ENCODE measurements at regions not wholly inside any gene's neighbourhood (a gene's known extent, or its start where the extent isn't known, plus 50 kb on each side); places are given as distances from the start of the nearest gene placed in this dataset.
"Not testable (repeated sequence)": the region's sequence is repeated elsewhere in the genome, so short reads cannot be mapped to it uniquely, and the experiment has no call there.

DNA sequence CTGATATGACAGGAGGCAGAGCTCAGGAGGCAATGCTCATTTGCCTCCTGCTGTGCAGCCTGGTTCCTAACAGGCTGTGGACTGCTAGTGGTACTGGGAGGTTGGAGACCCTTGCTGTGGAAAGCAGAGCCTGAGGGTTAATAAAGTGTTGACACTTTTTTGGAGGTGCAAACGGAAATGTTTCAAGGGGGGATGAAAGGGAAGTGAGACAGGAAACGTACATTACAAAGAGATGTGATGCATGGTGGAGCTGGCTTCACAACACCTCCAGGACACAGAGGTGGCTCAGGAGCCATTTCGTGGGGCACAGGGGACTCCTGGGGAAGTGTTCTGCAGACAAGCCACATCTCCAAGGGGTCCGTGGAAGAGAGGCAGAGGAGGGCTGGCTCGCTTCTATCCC is 137.6 kb upstream of the SVIL start:
- no peaks in the 10 kb centered on the region for H3K36me3 ChIP-seq (ENCODE audit: control insufficient read depth, insufficient read depth, low read length)
- WGBS, 2 experiments (ENCODE audit: insufficient coverage in 2 of 2) = 90 to 92% methylated on average over 3 of the region's 5 CpGs
- H3K9me3 ChIP-seq (ENCODE audit: control insufficient read depth, low read length) = no peaks in the 10 kb centered on the region
- H3K4me1 ChIP-seq (ENCODE audit: control insufficient read depth, insufficient read depth, low read length, poor library complexity, severe bottlenecking) = no peaks in the 10 kb centered on the region
- H3K4me3 ChIP-seq (ENCODE audit: extremely low read depth, insufficient read depth, low read length, poor library complexity, severe bottlenecking) = no peak overlapping the region
- H3K27ac ChIP-seq (ENCODE audit: low read depth, low read length, severe bottlenecking) = no peak overlapping the region

DNA sequence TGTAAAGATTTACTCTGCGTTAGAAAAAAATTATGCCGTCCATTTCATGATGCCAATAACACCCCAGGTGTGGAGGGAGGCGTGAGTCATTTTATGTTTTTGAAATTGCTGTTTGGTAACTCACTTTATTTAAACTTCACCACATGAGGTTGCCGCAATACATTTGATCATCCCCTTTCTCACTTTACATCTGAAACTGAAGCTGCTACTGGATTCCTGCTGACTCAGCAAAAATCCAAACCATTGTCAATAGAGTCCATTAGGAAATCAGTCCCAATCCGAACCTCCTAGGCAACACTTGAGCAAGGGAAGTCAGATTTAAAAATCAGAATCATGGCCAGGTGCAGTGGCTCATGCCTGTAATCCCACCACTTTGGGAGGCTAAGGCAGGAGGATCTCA is 136.6 kb upstream of the SVIL start:
- H3K4me3 ChIP-seq (ENCODE audit: extremely low read depth, insufficient read depth, low read length, poor library complexity, severe bottlenecking) = no peak overlapping the region
- H3K9me3 ChIP-seq (ENCODE audit: control insufficient read depth, low read length) = no peaks in the 10 kb centered on the region
- H3K27ac ChIP-seq (ENCODE audit: low read depth, low read length, severe bottlenecking) = no peak overlapping the region
- H3K4me1 ChIP-seq (ENCODE audit: control insufficient read depth, insufficient read depth, low read length, poor library complexity, severe bottlenecking) = no peaks in the 10 kb centered on the region
- no peaks in the 10 kb centered on the region for H3K36me3 ChIP-seq (ENCODE audit: control insufficient read depth, insufficient read depth, low read length)
- 89 to 100% methylated on average over 2 to 3 of the region's 5 CpGs for WGBS, 2 experiments (ENCODE audit: insufficient coverage in 2 of 2)

DNA sequence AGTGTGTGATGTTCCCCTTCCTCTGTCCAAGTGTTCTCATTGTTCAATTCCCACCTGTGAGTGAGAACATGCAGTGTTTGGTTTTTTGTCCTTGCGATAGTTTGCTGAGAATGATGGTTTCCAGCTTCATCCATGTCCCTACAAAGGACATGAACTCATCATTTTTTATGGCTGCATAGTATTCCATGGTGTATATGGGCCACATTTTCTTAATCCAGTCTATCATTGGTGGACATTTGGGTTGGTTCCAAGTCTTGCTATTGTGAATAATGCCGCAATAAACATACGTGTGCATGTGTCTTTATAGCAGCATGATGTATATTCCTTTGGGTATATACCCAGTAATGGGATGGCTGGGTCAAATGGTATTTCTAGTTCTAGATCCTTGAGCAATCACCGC is 134.5 kb upstream of the SVIL start:
- WGBS, 2 experiments (ENCODE audit: insufficient coverage in 2 of 2) = 88 to 100% methylated on average over 1 to 2 of the region's 4 CpGs
- H3K27ac ChIP-seq (ENCODE audit: low read depth, low read length, severe bottlenecking); H3K36me3 ChIP-seq (ENCODE audit: control insufficient read depth, insufficient read depth, low read length): not testable (repeated sequence)

DNA sequence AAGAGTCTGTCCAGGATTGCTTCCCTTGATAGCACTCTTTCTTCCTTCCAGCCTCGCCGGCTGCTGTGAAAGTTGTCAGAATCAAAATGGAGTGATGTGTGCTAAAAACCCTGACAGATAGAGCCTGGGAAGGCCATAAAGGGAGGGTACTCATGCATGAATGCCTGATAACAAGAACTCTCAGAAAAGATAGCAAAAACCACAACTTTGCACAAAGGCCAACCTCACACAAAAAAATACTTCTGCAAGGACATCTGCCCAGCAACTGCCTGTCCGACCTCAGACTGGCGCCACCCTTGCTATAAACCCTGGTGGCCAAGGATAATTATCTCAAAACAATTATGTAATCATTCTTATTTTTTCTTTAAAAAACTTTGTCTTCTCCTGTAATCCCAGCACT is 133.2 kb upstream of the SVIL start:
- no peak overlapping the region for H3K4me3 ChIP-seq (ENCODE audit: extremely low read depth, insufficient read depth, low read length, poor library complexity, severe bottlenecking)
- H3K4me1 ChIP-seq (ENCODE audit: control insufficient read depth, insufficient read depth, low read length, poor library complexity, severe bottlenecking) = no peaks in the 10 kb centered on the region
- H3K9me3 ChIP-seq (ENCODE audit: control insufficient read depth, low read length) = no peaks in the 10 kb centered on the region
- no peak overlapping the region for H3K27ac ChIP-seq (ENCODE audit: low read depth, low read length, severe bottlenecking)
- 92% methylated on average over 2 of the region's 4 CpGs; no CpG with 5 or more reads in 1 of the 2 experiments for WGBS, 2 experiments (ENCODE audit: insufficient coverage in 2 of 2)
- H3K36me3 ChIP-seq (ENCODE audit: control insufficient read depth, insufficient read depth, low read length) = no peaks in the 10 kb centered on the region

More for the DNA sequence above, 134.5 kb upstream of the SVIL start:
- H3K4me3 ChIP-seq (ENCODE audit: extremely low read depth, insufficient read depth, low read length, poor library complexity, severe bottlenecking); H3K9me3 ChIP-seq (ENCODE audit: control insufficient read depth, low read length); H3K4me1 ChIP-seq (ENCODE audit: control insufficient read depth, insufficient read depth, low read length, poor library complexity, severe bottlenecking): not testable (repeated sequence)

DNA sequence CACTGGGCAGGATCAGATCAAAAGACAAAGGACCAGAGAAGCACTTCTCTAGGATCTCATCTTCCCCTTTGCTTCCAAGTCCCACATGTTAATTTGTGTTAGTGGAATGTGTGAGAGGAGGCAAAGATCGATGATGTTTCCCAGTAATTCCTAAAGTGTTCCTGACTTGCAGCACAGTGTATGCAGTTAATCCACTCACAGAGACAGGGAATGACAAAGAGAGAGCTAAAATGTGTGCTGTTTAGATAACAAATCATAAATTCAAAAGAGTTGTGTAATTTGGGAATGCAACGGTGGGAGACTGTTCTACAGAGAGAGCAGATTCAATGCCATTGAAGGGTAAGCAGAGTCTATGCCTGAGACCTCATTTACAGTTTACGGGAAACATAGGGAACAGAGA is 132.0 kb upstream of the SVIL start:
- Histone ChIP-seq H3K27ac (ENCODE audit: low read depth, low read length, severe bottlenecking) (no peak overlapping the region), H3K9me3 (ENCODE audit: control insufficient read depth, low read length) (no peaks in the 10 kb centered on the region), H3K36me3 (ENCODE audit: control insufficient read depth, insufficient read depth, low read length) (no peaks in the 10 kb centered on the region), H3K4me3 (ENCODE audit: extremely low read depth, insufficient read depth, low read length, poor library complexity, severe bottlenecking) (no peak overlapping the region), H3K4me1 (ENCODE audit: control insufficient read depth, insufficient read depth, low read length, poor library complexity, severe bottlenecking) (no peaks in the 10 kb centered on the region)
- WGBS, 2 experiments (ENCODE audit: insufficient coverage in 2 of 2) = 66 to 100% methylated on average over 1 to 2 of the region's 3 CpGs

DNA sequence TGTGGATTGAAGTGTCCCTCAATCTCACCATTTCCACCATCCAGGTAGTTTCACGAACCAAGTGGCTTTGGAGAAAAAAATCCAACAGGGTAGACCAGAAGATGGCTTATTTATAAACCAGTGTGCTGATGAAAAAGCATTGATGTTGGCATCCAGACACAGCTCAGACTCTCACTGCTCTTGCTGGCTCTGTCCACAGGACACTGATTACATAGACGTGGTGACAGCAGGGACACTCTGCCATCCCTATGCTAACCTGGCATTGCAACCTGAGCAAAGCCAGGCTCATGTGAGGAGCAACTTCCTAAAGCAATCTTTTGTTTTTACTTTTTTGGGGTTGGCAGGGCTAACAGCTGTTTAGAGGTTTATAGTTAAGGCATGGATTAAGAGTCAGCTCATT is 130.6 kb upstream of the SVIL start:
- no peak overlapping the region for H3K27ac ChIP-seq (ENCODE audit: low read depth, low read length, severe bottlenecking)
- WGBS, 2 experiments (ENCODE audit: insufficient coverage in 2 of 2) = 73 to 75% methylated on average over 1 of the region's 2 CpGs
- no peaks in the 10 kb centered on the region for H3K9me3 ChIP-seq (ENCODE audit: control insufficient read depth, low read length)
- no peaks in the 10 kb centered on the region for H3K4me1 ChIP-seq (ENCODE audit: control insufficient read depth, insufficient read depth, low read length, poor library complexity, severe bottlenecking)
- H3K36me3 ChIP-seq (ENCODE audit: control insufficient read depth, insufficient read depth, low read length) = no peaks in the 10 kb centered on the region
- no peak overlapping the region for H3K4me3 ChIP-seq (ENCODE audit: extremely low read depth, insufficient read depth, low read length, poor library complexity, severe bottlenecking)

DNA sequence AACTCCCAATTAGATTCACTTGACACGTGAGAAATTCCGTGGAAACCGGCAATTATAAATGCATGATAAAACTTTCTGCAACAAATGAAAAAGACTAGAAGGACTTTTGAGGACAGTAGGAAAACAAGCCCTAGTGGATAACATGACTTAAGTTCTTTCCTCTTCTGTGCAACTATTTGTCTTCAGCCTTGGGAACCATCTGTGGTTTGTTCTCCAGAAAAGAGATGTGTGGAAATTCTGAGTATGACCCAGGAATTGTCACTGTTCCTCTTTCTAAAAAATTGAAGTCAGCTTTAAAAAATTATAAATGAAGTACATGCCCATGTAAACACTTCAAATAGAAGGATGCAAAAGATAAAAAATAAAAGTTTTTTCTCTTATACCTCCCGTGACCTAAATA is 128.6 kb upstream of the SVIL start:
- Histone ChIP-seq H3K27ac (ENCODE audit: low read depth, low read length, severe bottlenecking) (no peak overlapping the region), H3K4me3 (ENCODE audit: extremely low read depth, insufficient read depth, low read length, poor library complexity, severe bottlenecking) (no peak overlapping the region), H3K9me3 (ENCODE audit: control insufficient read depth, low read length) (no peaks in the 10 kb centered on the region), H3K4me1 (ENCODE audit: control insufficient read depth, insufficient read depth, low read length, poor library complexity, severe bottlenecking) (no peaks in the 10 kb centered on the region), H3K36me3 (ENCODE audit: control insufficient read depth, insufficient read depth, low read length) (no peaks in the 10 kb centered on the region)
- 93% methylated on average over 3 of the region's 4 CpGs for WGBS, 2 experiments (ENCODE audit: insufficient coverage in 2 of 2)

DNA sequence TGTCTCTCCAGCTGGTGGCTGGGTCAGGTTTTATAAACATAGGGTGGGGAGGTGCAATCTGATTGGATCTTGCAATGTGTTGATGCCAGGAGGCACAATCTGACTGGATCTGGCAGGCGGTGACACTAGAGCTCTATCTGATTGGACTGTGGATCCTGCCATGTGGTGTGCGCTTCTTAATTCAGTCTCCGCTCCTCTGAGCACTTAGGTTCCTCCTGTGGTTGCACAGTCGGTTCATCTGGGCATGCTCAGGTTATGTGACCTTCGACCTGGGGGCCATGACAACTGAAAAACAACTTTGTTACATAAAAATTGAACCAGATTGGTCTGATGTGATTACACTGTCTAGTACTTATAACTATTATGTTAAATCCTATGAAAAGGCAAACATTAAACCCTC is 127.1 kb upstream of the SVIL start:
- Histone ChIP-seq H3K9me3 (ENCODE audit: control insufficient read depth, low read length) (no peaks in the 10 kb centered on the region), H3K4me1 (ENCODE audit: control insufficient read depth, insufficient read depth, low read length, poor library complexity, severe bottlenecking) (peaks cover 7% of the 10 kb centered on the region), H3K4me3 (ENCODE audit: extremely low read depth, insufficient read depth, low read length, poor library complexity, severe bottlenecking) (no peak overlapping the region), H3K36me3 (ENCODE audit: control insufficient read depth, insufficient read depth, low read length) (no peaks in the 10 kb centered on the region), H3K27ac (ENCODE audit: low read depth, low read length, severe bottlenecking) (no peak overlapping the region)
- WGBS, 2 experiments (ENCODE audit: insufficient coverage in 2 of 2) = 89 to 97% methylated on average over 3 to 4 of the region's 5 CpGs

DNA sequence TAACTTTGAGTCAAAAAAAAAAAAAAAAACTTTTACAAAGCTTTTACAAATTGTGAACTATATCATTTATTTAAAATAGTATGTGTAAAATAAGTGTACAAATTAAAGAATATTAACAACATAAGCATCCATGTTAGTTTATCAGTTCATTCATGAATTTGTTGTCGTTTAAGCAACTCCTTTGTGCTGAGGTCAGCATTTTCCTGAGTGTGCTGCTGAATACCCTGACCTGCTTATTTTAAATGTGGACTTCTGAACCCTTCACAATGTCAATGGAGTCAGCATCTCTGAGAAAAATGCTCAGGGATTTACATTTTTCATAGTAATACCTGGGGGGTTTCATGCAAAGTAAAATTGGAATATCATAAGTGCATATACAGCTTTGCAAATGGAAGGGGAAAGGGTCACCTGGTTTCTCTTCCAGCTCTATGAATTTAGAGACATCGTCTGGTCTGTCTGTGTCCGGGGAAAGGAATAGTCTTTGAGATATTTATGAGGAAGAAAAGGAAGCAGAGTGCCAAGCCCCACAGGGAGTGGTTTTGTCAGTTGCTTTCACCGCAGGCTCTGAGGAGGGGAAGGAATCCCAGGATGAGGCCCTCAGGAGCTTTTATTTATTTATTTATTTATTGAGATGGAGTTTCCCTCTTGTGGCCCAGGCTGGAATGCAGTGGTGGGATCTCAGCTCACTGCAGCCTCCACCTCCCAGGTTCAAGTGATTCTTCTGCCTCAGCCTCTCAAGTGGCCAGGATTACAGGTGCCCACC is 125.5 kb upstream of the SVIL start:
- 91% methylated on average over 3 to 4 of the region's 4 CpGs for WGBS, 2 experiments (ENCODE audit: insufficient coverage in 2 of 2)
- H3K9me3 ChIP-seq (ENCODE audit: control insufficient read depth, low read length) = no peaks in the 10 kb centered on the region
- H3K4me3 ChIP-seq (ENCODE audit: extremely low read depth, insufficient read depth, low read length, poor library complexity, severe bottlenecking) = no peak overlapping the region
- H3K4me1 ChIP-seq (ENCODE audit: control insufficient read depth, insufficient read depth, low read length, poor library complexity, severe bottlenecking) = peaks cover 7% of the 10 kb centered on the region
- H3K27ac ChIP-seq (ENCODE audit: low read depth, low read length, severe bottlenecking) = no peak overlapping the region
- H3K36me3 ChIP-seq (ENCODE audit: control insufficient read depth, insufficient read depth, low read length) = no peaks in the 10 kb centered on the region

DNA sequence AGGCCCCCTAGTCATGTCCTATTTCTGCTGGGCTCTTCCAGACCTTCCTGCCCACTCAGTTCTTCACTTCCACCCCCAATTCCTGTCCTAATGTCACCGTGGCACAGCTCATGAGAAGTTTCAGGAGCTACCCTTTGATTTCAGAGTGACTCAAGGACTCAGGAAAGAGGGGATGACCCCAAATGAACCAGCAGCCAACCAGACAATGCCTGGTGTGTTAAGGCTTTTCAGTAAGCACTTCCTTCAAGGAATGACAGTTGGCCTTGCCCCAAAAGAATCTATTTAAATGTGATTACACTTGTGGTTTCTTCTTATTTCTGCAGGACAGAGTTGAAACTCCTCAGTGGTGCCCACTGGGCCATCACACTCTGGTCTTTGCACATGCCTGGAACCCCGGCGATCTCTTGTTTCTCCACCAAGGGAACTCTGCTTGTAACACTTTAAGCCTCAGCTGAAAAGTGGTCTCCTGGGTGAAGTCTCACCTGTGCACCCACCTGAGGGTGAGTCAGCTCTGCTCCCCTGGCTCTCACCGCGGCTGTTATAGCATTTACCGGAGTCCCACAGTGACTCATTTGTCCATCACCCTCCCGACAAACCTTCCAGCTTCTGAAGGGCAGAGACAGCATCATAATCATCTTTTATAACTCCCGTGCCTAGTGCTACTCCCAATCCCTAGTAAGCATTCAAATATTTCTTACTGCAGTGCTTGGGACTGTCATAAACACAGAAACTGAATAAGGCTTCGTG is 123.0 kb upstream of the SVIL start:
- no peak overlapping the region for H3K27ac ChIP-seq (ENCODE audit: low read depth, low read length, severe bottlenecking)
- H3K4me1 ChIP-seq (ENCODE audit: control insufficient read depth, insufficient read depth, low read length, poor library complexity, severe bottlenecking) = peaks cover 7% of the 10 kb centered on the region
- no peaks in the 10 kb centered on the region for H3K36me3 ChIP-seq (ENCODE audit: control insufficient read depth, insufficient read depth, low read length)
- H3K9me3 ChIP-seq (ENCODE audit: control insufficient read depth, low read length) = no peaks in the 10 kb centered on the region
- 94 to 95% methylated on average over 7 to 8 of the region's 9 CpGs for WGBS, 2 experiments (ENCODE audit: insufficient coverage in 2 of 2)
- H3K4me3 ChIP-seq (ENCODE audit: extremely low read depth, insufficient read depth, low read length, poor library complexity, severe bottlenecking) = no peak overlapping the region

DNA sequence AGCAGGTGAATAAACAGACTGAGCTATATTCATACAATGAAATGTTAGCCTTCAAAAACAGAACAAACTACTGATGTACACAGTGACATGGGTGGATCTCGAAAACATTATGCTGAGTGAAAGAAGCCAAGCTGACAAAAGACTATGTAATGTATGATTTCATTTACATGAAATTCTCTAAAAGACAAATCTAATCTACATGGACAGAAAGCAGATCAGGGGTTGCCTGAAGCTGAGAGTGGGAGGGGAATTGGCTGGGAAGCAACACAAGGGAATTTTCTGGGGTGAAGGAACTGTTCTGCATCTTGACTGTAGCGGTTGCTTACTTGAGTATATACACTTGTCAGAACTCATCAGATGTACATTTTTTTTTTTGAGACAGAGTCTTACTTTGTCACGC is 121.7 kb upstream of the SVIL start:
- peaks cover 7% of the 10 kb centered on the region for H3K4me1 ChIP-seq (ENCODE audit: control insufficient read depth, insufficient read depth, low read length, poor library complexity, severe bottlenecking)
- H3K9me3 ChIP-seq (ENCODE audit: control insufficient read depth, low read length) = no peaks in the 10 kb centered on the region
- H3K36me3 ChIP-seq (ENCODE audit: control insufficient read depth, insufficient read depth, low read length) = no peaks in the 10 kb centered on the region
- no peak overlapping the region for H3K4me3 ChIP-seq (ENCODE audit: extremely low read depth, insufficient read depth, low read length, poor library complexity, severe bottlenecking)
- 86 to 100% methylated on average over 1 to 2 of the region's 3 CpGs for WGBS, 2 experiments (ENCODE audit: insufficient coverage in 2 of 2)
- H3K27ac ChIP-seq (ENCODE audit: low read depth, low read length, severe bottlenecking) = no peak overlapping the region
